A549 (cell line): ENCODE measurements at regions not wholly inside any gene's neighbourhood (a gene's known extent, or its start where the extent isn't known, plus 50 kb on each side); places are given as distances from the start of the nearest gene placed in this dataset.

Experiments
- EP300 ChIP-seq, 2 experiments: fragments of >200 bp; sonication (Bioruptor Twin); formaldehyde crosslinking; IDR thresholded peaks; 2 replicates in 1 of 2; 3 replicates in 1 of 2; pipeline ENCODE4 v1.6.1; 2016 to 2017
- HOXB13 ChIP-seq: fragments of 250-450 bp; sonication (Bioruptor Pico); IDR thresholded peaks from 2 replicates; pipeline ENCODE4 v1.5.0; 2020; ENCODE audit warnings: low read depth, mild to moderate bottlenecking, moderate library complexity
- MAFK ChIP-seq: fragments of 450-650 bp; IDR thresholded peaks from 2 replicates; pipeline ENCODE4 v1.6.1; 2014; ENCODE audit not compliant: partially characterized antibody
- TF ChIP-seq, protein P1 (sequence below): fragments of >200 bp; sonication (Bioruptor Twin); formaldehyde crosslinking; IDR thresholded peaks from 3 replicates; pipeline ENCODE4 v1.5.1; 2016

DNA sequence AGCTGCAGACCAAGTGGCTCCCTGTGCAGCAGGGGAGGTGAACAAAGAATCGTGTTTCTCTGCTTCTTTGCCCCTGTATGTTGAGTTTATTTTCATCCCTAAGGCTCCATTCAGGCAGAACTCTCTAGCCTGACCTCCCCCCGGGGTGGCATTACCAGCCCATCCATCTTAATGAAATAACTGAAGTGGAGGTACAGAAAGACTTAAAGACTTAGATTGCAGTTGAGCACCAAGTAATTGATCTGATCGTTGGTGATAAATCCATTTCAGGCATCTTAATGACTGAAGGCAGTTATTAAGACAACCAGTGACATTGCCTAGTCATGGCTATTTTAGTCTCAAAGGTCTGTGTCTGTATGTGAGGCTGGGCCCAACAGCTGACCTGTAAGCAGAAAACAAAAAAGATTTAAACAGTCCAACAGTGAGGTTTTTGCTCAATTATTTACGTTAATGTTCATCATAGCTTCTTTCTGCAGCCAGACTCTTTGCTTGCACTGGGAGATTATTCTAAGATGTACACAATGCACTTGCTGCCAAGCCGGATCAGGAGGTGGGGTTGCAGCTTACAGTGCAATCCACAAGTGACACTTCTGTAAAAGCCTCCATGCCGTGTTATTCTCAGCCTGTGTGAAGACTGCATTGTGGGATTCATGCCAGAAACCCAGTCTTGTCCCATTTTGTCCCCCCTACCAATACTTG is 363.0 kb upstream of the DUSP10 start:
- TF ChIP-seq MAFK: no peak
- TF ChIP-seq, protein P1, sequence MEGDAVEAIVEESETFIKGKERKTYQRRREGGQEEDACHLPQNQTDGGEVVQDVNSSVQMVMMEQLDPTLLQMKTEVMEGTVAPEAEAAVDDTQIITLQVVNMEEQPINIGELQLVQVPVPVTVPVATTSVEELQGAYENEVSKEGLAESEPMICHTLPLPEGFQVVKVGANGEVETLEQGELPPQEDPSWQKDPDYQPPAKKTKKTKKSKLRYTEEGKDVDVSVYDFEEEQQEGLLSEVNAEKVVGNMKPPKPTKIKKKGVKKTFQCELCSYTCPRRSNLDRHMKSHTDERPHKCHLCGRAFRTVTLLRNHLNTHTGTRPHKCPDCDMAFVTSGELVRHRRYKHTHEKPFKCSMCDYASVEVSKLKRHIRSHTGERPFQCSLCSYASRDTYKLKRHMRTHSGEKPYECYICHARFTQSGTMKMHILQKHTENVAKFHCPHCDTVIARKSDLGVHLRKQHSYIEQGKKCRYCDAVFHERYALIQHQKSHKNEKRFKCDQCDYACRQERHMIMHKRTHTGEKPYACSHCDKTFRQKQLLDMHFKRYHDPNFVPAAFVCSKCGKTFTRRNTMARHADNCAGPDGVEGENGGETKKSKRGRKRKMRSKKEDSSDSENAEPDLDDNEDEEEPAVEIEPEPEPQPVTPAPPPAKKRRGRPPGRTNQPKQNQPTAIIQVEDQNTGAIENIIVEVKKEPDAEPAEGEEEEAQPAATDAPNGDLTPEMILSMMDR: no peak
- no peak for TF ChIP-seq EP300 (IDR thresholded peaks at IDR 0.05)
- no peak for TF ChIP-seq HOXB13 (CRISPR knock-in tag)
